ENCODE measurements at regions not wholly inside any gene's neighbourhood (a gene's known extent, or its start where the extent isn't known, plus 50 kb on each side); places are given as distances from the start of the nearest gene placed in this dataset.

GRCh38 chr6:144561455-144562043 lies 276.4 kb downstream of the UTRN start:
- H3K27ac ChIP-seq (ENCODE audit: low read depth in 1 of 2, low read length in 2 of 2), result no peak overlapping the region
- H3K9ac ChIP-seq (ENCODE audit: low read depth in 1 of 2, low read length in 2 of 2), result no peak overlapping the region
- no peak overlapping the region for H3K4me3 ChIP-seq (ENCODE audit: low read depth in 1 of 3, low read length in 3 of 3)
- no peaks in the 10 kb centered on the region for H3K4me1 ChIP-seq (ENCODE audit: control insufficient read depth in 4 of 4, insufficient read depth in 4 of 4, low read length in 3 of 4)
- TF ChIP-seq TAF1 (conservative IDR thresholded peaks at IDR 0.05), result no peak
- no peak for TF ChIP-seq JUND (IDR thresholded peaks at IDR 0.05)
- TF ChIP-seq FOXA2 (IDR thresholded peaks at IDR 0.05), result no peak
- TF ChIP-seq SP1 (IDR thresholded peaks at IDR 0.05), result no peak
- TF ChIP-seq GABPA (IDR thresholded peaks at IDR 0.05 in 1 of 2, conservative IDR thresholded peaks at IDR 0.05 in 1 of 2), result no peak
- TF ChIP-seq HNF4G (IDR thresholded peaks at IDR 0.05), result no peak
- TF ChIP-seq YY1 (IDR thresholded peaks at IDR 0.05), result no peak
- no peak for TF ChIP-seq MAX (IDR thresholded peaks at IDR 0.05)
- no peak for TF ChIP-seq ZBTB33 (IDR thresholded peaks at IDR 0.05)
- no peaks in the 10 kb centered on the region for H3K9me3 ChIP-seq (ENCODE audit: control insufficient read depth in 4 of 4, low read length in 3 of 4)
- 96% methylated on average over 2 of the region's 2 CpGs for WGBS
- peaks cover 1 to 16% (median 4%) of the 10 kb centered on the region in 4 donors for H3K36me3 ChIP-seq (ENCODE audit: control insufficient read depth in 4 of 4, insufficient read depth in 3 of 4, low read depth in 1 of 4, low read length in 3 of 4)
- no peak for DNase-seq (ENCODE audit: low spot score)
- H3K27me3 ChIP-seq (ENCODE audit: control insufficient read depth in 4 of 4, insufficient read depth in 4 of 4, low read length in 3 of 4), result no peaks in the 10 kb centered on the region

GRCh38 chr6:144564202-144564601 lies 279.1 kb downstream of the UTRN start:
- TF ChIP-seq JUND (IDR thresholded peaks at IDR 0.05) (no peak), RAD21 (IDR thresholded peaks at IDR 0.05) (no peak), CTCF (IDR thresholded peaks at IDR 0.05; ENCODE audit: low read depth, low read length, missing input control) (no peak), MAX (IDR thresholded peaks at IDR 0.05) (no peak), REST (IDR thresholded peaks at IDR 0.05) (no peak), RXRA (IDR thresholded peaks at IDR 0.05) (no peak), HNF4G (IDR thresholded peaks at IDR 0.05) (no peak), ATF3 (IDR thresholded peaks at IDR 0.05) (no peak)
- H3K4me1 ChIP-seq (ENCODE audit: control insufficient read depth in 4 of 4, insufficient read depth in 4 of 4, low read length in 3 of 4), result no peaks in the 10 kb centered on the region
- H3K27ac ChIP-seq (ENCODE audit: low read depth in 1 of 2, low read length in 2 of 2), result no peak overlapping the region
- WGBS, result over 99% methylated on average over 2 of the region's 2 CpGs
- no peaks in the 10 kb centered on the region for H3K27me3 ChIP-seq (ENCODE audit: control insufficient read depth in 4 of 4, insufficient read depth in 4 of 4, low read length in 3 of 4)
- peaks cover 0 to 15% (median 0%) of the 10 kb centered on the region in 4 donors for H3K36me3 ChIP-seq (ENCODE audit: control insufficient read depth in 4 of 4, insufficient read depth in 3 of 4, low read depth in 1 of 4, low read length in 3 of 4)
- H3K9me3 ChIP-seq (ENCODE audit: control insufficient read depth in 4 of 4, low read length in 3 of 4), result no peaks in the 10 kb centered on the region
- DNase-seq (ENCODE audit: low spot score), result no peak
- H3K9ac ChIP-seq (ENCODE audit: low read depth in 1 of 2, low read length in 2 of 2), result no peak overlapping the region
- no peak overlapping the region for H3K4me3 ChIP-seq (ENCODE audit: low read depth in 1 of 3, low read length in 3 of 3)

Data from liver (tissue), 8 donors.